Osteoblast (primary cell): ENCODE measurements at regions not wholly inside any gene's neighbourhood (a gene's known extent, or its start where the extent isn't known, plus 50 kb on each side); places are given as distances from the start of the nearest gene placed in this dataset.

Experiments used
- DNase-seq: peaks from one replicate; pipeline ENCODE4 v3.0.0; 2011; ENCODE audit warnings: low spot score, mixed read lengths; ENCODE audit not compliant: insufficient read length; ENCODE audit errors: missing footprints
- H2AFZ ChIP-seq: 2 replicates; pipeline ENCODE4 v1.6.0; 2011; ENCODE audit warnings: mild to moderate bottlenecking, low read length
- H3K27ac ChIP-seq: 2 replicates; pipeline ENCODE4 v1.5.1; 2011; ENCODE audit warnings: mild to moderate bottlenecking, low read depth, low read length, moderate library complexity
- H3K27me3 ChIP-seq: 2 replicates; pipeline ENCODE4 v1.6.0; 2012; ENCODE audit warnings: mild to moderate bottlenecking, control low read depth, inconsistent platforms, low read length, moderate library complexity; ENCODE audit not compliant: insufficient read depth
- H3K36me3 ChIP-seq: 2 replicates; pipeline ENCODE4 v1.5.1; 2011; ENCODE audit warnings: mild to moderate bottlenecking, low read length, control low read depth, moderate library complexity; ENCODE audit not compliant: insufficient read depth
- H3K4me1 ChIP-seq: 2 replicates; pipeline ENCODE4 v1.5.1; 2011; ENCODE audit warnings: mild to moderate bottlenecking, low read length, control low read depth, moderate library complexity; ENCODE audit not compliant: insufficient read depth
- H3K4me2 ChIP-seq: 2 replicates; pipeline ENCODE4 v1.6.0; 2011; ENCODE audit warnings: mild to moderate bottlenecking, low read length; ENCODE audit not compliant: insufficient read depth
- H3K4me3 ChIP-seq: fragments of 200-600 bp; sonication (generic); 3 replicates; pipeline ENCODE4 v1.5.1; 2012; ENCODE audit warnings: mild to moderate bottlenecking, low read length, inconsistent platforms; ENCODE audit not compliant: insufficient read depth
- H3K79me2 ChIP-seq: 2 replicates; pipeline ENCODE4 v1.6.0; 2012; ENCODE audit warnings: mild to moderate bottlenecking, low read length, control low read depth, inconsistent platforms; ENCODE audit not compliant: insufficient read depth
- H3K9me3 ChIP-seq: 2 replicates; pipeline ENCODE4 v1.5.1; 2011; ENCODE audit warnings: low read depth, low read length, control low read depth
- H4K20me1 ChIP-seq: 2 replicates; pipeline ENCODE4 v1.6.0; 2012; ENCODE audit warnings: mild to moderate bottlenecking, low read length, control low read depth; ENCODE audit not compliant: insufficient read depth
- TF ChIP-seq, protein P1 (sequence below): IDR thresholded peaks from 2 replicates; pipeline ENCODE4 v1.5.1; 2011; ENCODE audit warnings: mild to moderate bottlenecking, low read depth, low read length, moderate library complexity; ENCODE audit errors: extremely low read depth

DNA sequence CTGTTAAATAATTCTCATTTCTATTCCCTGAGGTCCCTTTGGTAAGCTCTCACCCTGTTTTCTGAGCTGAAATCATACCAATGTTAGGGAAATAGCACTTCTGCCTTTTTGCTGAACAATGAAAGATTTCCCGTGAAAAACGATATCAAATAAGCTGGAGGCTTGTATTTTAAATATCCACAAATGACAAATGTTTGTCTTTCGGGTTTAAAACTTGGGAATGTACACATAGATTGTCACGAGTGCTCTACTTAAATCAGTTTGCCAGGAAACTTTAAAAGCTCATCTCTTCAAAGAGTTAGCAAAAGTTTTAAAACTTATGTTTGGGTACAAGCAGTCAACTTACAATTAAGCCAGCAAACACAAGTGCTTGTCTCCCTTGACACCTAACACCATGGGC, 393.5 kb upstream of the MON1B start:
- H3K4me3 ChIP-seq = no peak overlapping the region
- H3K9me3 ChIP-seq = no peaks in the 10 kb centered on the region
- no peaks in the 10 kb centered on the region for H3K36me3 ChIP-seq
- no peaks in the 10 kb centered on the region for H3K27me3 ChIP-seq
- H3K4me2 ChIP-seq = no peak overlapping the region
- no peak overlapping the region for H2AFZ ChIP-seq
- no peaks in the 10 kb centered on the region for H4K20me1 ChIP-seq
- no peak overlapping the region for H3K27ac ChIP-seq
- no peak for DNase-seq
- TF ChIP-seq, protein P1, sequence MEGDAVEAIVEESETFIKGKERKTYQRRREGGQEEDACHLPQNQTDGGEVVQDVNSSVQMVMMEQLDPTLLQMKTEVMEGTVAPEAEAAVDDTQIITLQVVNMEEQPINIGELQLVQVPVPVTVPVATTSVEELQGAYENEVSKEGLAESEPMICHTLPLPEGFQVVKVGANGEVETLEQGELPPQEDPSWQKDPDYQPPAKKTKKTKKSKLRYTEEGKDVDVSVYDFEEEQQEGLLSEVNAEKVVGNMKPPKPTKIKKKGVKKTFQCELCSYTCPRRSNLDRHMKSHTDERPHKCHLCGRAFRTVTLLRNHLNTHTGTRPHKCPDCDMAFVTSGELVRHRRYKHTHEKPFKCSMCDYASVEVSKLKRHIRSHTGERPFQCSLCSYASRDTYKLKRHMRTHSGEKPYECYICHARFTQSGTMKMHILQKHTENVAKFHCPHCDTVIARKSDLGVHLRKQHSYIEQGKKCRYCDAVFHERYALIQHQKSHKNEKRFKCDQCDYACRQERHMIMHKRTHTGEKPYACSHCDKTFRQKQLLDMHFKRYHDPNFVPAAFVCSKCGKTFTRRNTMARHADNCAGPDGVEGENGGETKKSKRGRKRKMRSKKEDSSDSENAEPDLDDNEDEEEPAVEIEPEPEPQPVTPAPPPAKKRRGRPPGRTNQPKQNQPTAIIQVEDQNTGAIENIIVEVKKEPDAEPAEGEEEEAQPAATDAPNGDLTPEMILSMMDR = no peak
- no peaks in the 10 kb centered on the region for H3K79me2 ChIP-seq
- H3K4me1 ChIP-seq = no peaks in the 10 kb centered on the region

DNA sequence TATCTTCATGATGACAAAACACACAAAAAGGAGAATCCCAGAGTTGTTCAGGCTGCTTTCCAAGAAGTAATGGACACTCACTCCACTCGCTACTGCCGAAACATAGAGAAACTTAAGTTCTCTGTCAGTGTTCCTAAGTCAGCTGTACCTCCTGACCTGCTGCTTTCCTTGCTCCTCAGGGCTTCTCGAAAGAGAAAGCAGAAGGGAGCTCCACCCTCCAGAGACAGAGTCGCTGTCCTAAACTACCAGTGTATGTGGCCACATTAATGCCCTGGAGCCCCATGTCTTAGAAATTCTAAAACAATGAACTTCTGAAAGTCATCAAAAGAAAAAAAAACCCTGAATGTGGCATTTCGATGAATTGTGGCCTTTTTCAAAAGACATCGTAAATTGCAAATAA, 390.8 kb upstream of the MON1B start:
- TF ChIP-seq, protein P1 = no peak
- H3K9me3 ChIP-seq = no peaks in the 10 kb centered on the region
- no peaks in the 10 kb centered on the region for H3K36me3 ChIP-seq
- H3K4me2 ChIP-seq = no peak overlapping the region
- no peaks in the 10 kb centered on the region for H4K20me1 ChIP-seq
- H3K27ac ChIP-seq = no peak overlapping the region
- no peak overlapping the region for H3K4me3 ChIP-seq
- H3K4me1 ChIP-seq = no peaks in the 10 kb centered on the region
- no peak for DNase-seq
- H3K79me2 ChIP-seq = no peaks in the 10 kb centered on the region
- H2AFZ ChIP-seq = no peak overlapping the region
- H3K27me3 ChIP-seq = no peaks in the 10 kb centered on the region

DNA sequence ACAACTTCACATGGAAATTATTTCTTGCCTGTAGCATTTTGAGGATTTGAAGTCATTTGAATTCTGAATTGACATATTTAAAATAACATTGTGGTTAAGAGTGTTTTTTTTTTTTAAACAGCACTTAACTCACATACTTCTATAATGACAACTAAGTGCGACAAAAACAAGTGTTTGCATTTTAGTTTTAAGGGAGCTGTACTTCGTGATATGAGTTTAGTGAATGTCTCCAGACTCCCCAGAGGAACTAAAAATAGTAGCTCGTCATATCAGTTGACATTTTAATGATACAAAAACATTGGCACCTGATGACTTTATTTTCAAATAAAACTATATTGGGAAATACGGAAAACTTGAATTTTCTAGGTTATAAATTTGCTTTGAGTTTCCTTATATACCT, 389.6 kb upstream of the MON1B start:
- Histone ChIP-seq H3K36me3 (no peaks in the 10 kb centered on the region), H3K4me3 (no peak overlapping the region), H3K79me2 (no peaks in the 10 kb centered on the region), H3K9me3 (no peaks in the 10 kb centered on the region), H2AFZ (no peak overlapping the region), H3K27ac (no peak overlapping the region), H3K4me2 (no peak overlapping the region), H3K27me3 (no peaks in the 10 kb centered on the region), H3K4me1 (no peaks in the 10 kb centered on the region), H4K20me1 (no peaks in the 10 kb centered on the region)
- no peak for DNase-seq
- TF ChIP-seq, protein P1 = no peak

DNA sequence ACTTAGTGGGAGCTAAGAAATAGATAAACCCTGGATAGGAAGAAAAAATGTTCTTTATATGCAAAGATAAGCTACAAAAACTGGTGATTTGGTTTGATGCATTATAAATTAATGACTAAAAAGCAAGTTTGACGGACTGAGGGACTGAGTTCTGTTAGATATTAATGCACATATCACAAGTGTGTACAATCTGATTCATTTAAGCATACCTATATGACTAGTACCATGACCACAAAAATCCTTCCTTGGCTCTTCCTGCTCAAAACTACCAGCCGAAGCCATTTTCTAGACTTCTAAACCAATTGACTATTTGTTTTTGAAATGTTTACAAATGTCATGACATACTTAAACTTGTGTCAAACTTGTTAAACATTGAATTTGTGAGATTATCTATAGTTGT, 374.5 kb upstream of the MON1B start:
- Histone ChIP-seq H3K27me3 (no peaks in the 10 kb centered on the region), H3K36me3 (no peaks in the 10 kb centered on the region), H3K79me2 (no peaks in the 10 kb centered on the region), H4K20me1 (no peaks in the 10 kb centered on the region), H3K27ac (no peak overlapping the region), H3K4me3 (no peak overlapping the region), H3K4me2 (no peak overlapping the region), H3K9me3 (no peaks in the 10 kb centered on the region), H3K4me1 (no peaks in the 10 kb centered on the region), H2AFZ (no peak overlapping the region)
- no peak for DNase-seq
- TF ChIP-seq, protein P1 = no peak
